AG04450 (cell line): ENCODE measurements at regions not wholly inside any gene's neighbourhood (a gene's known extent, or its start where the extent isn't known, plus 50 kb on each side); places are given as distances from the start of the nearest gene placed in this dataset.
A peak's percentile ranks its signal among the peaks of the same experiment; 100 is the strongest.

Experiments used
- CTCF ChIA-PET: fragments of 300-600, 350-600 bp; formaldehyde crosslinking; extraction: SDS; loops from one replicate; lab custom pipeline; 2022; ENCODE audit warnings: antibody characterized with exemption, inconsistent platforms; lab: Charles Lee
- POLR2A ChIA-PET: fragments of 350-600 bp; formaldehyde crosslinking; extraction: SDS; loops from one replicate; lab custom pipeline; 2021; ENCODE audit warnings: antibody characterized with exemption, inconsistent platforms; lab: Yijun Ruan, JAX
- DNase-seq: peaks from one replicate; pipeline ENCODE4 v3.0.0-alpha.2; 2011; ENCODE audit warnings: low read depth, low spot score
- H3K27ac ChIP-seq: one replicate; pipeline ENCODE4 v1.5.1; 2012; ENCODE audit warnings: low read depth, low read length, control low read depth
- H3K27me3 ChIP-seq: one replicate; pipeline ENCODE4 v1.6.0; 2012; ENCODE audit warnings: low read length; ENCODE audit not compliant: control insufficient read depth, insufficient read depth
- H3K4me3 ChIP-seq: 2 replicates; pipeline ENCODE4 v1.5.1; 2011; ENCODE audit warnings: mild to moderate bottlenecking, low read depth, low read length, control low read depth
- H3K9me3 ChIP-seq: 2 replicates; pipeline ENCODE4 v1.5.1; 2012; ENCODE audit warnings: low read length; ENCODE audit not compliant: control insufficient read depth, insufficient read depth
- TF ChIP-seq, protein P1 (sequence below): IDR thresholded peaks from 2 replicates; pipeline ENCODE4 v1.5.1; 2011; ENCODE audit warnings: low read depth, low read length, control low read depth, inconsistent platforms

DNA sequence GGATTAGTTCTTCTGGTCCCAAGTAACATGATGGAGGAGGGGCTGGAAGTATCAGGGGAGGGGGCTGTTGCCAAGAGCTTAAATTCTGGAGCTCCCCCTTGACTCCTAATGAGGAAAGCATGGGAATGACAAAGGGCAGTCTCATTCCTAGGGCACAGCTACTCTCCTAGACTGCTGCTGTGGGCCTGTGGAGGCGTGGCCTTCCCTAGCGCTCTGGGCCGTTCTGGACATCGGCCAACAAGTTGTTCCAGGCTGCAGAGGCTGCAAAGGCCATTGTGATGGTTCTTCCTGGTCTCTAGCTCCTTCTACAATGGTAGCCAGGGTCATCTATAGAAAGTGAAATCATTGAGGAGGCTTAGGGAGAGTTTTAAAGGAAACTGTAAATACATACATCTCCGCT, 916.6 kb downstream of the DIAPH3 start:
- Histone ChIP-seq H3K9me3 (no peaks in the 10 kb centered on the region), H3K4me3 (no peak overlapping the region), H3K27ac (no peak overlapping the region), H3K27me3 (no peaks in the 10 kb centered on the region)
- ChIA-PET POLR2A (no interaction called here), CTCF (no interaction called here)
- DNase-seq: no peak
- TF ChIP-seq, protein P1, sequence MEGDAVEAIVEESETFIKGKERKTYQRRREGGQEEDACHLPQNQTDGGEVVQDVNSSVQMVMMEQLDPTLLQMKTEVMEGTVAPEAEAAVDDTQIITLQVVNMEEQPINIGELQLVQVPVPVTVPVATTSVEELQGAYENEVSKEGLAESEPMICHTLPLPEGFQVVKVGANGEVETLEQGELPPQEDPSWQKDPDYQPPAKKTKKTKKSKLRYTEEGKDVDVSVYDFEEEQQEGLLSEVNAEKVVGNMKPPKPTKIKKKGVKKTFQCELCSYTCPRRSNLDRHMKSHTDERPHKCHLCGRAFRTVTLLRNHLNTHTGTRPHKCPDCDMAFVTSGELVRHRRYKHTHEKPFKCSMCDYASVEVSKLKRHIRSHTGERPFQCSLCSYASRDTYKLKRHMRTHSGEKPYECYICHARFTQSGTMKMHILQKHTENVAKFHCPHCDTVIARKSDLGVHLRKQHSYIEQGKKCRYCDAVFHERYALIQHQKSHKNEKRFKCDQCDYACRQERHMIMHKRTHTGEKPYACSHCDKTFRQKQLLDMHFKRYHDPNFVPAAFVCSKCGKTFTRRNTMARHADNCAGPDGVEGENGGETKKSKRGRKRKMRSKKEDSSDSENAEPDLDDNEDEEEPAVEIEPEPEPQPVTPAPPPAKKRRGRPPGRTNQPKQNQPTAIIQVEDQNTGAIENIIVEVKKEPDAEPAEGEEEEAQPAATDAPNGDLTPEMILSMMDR: no peak

DNA sequence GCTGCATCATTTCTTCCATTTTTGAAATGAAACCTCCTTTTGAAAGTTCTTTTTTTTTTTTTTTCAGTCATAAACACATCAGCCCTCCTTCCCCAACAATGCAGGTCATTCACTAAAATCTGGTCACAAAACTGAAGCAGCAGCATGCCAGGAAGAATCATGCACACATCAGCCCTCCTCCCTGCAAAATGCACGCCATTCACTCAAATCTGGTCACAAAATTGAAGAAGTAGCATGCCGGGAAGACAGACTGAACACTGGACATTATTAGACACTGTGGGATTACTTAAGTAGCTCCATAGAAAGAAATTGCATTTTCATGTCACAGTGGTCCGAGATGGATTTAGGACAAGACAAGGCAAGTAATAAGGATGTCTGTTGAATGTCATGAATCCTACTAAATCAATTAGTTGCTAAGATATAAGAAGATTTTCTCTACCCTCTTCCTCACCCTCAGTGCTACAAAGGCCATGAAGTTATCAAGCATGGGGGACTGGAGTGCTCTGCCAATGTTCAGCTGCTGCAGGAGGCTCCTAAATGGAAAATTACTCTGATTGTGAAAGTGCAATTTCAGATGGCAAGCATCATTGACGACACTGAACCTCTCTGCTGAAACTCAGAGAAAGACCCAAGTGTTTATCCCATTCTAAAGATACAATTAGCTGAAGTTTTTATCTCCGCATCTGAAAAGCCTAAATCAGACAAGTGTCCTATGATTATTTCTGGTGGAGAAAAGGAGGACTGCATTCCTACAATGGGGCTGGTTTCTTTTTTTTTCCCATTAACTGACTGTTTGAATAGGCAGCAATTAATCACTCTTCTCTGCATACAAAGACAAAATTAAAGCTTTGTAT, 913.2 kb downstream of the DIAPH3 start:
- no peaks in the 10 kb centered on the region for H3K27me3 ChIP-seq
- H3K9me3 ChIP-seq: no peaks in the 10 kb centered on the region
- TF ChIP-seq, protein P1: no peak
- CTCF ChIA-PET: no interaction called here
- no peak overlapping the region for H3K27ac ChIP-seq
- no peak for DNase-seq
- POLR2A ChIA-PET: no interaction called here
- H3K4me3 ChIP-seq: no peak overlapping the region

DNA sequence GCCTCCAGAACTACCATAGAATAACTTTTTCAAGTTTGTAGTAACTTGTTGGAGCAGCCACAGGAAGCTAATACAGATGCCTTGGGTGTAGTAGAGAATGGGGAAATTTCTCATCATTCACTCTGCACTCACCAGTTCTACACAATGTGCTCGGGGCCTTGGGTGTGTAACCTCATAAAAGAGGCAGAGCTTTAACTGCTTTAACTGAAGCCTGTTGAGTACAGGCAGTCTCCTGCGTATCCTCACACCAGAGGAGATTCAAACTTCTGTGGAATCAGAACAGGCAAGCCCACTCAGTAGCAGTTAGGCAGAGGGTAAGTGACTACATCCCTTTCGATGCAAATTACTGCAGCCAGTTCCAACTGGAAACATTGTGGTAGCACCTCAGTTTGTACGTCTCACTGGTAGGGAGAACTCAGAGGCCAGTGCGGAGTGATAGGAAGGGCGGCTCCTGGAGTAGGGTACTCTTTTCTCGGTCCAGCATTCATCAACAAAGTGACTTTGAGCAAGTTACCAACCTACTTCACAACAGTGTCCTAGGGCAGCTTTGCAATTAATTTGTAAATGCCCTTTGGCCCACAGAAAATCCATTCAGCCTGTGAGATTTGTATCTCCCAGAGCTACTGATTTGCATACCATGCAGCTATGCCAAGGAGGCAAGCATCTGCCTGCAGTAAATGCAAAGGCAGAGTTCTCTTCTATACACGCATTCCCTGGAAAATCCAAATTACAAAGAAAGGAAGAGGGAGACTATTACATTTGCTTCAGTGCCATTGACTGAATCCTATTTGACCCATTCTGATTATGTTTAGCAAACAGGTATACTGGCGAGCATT, 904.3 kb downstream of the DIAPH3 start:
- no peak overlapping the region for H3K4me3 ChIP-seq
- H3K9me3 ChIP-seq: no peaks in the 10 kb centered on the region
- POLR2A ChIA-PET: no interaction called here

DNA sequence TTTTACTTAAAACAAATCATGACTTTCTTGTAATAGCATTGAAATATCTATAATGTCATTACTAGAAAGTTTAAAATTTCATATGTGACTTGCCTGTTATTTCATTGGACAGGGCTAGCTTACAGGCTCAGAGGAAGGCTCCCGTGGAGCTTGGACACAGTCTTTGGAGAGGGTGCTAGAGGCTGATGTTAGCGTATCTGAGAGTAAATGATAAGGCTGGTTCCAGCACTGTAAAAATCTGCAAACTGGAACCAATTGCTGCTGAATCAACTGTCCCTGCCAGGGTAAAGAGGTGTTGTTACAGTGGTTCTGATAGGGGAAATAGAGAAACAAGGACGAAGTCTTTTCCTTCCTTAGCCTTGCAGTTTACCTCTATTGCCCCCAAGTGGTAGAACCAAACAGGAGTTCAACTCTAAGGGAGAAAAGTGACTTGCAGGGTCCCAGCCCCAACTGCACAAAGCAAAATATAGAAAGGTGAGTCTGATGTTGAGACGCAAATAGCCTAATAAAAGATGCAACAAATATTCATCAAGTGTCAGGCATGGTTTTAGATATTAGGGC, 901.7 kb downstream of the DIAPH3 start:
- Histone ChIP-seq H3K27me3 (no peaks in the 10 kb centered on the region), H3K4me3 (no peak overlapping the region), H3K9me3 (no peaks in the 10 kb centered on the region), H3K27ac (no peak overlapping the region)
- ChIA-PET POLR2A (no interaction called here), CTCF (interaction anchor here (0.5 to 1.3 kb wide), 9 partner anchors 11 to 641 kb away, joined by 3 to 5 read pairs (median 3); no protein-coding TSS in a partner anchor)
- TF ChIP-seq, protein P1: peak; percentile 51
- no peak for DNase-seq

More for the DNA sequence above, 904.3 kb downstream of the DIAPH3 start:
- Histone ChIP-seq H3K27me3 (no peaks in the 10 kb centered on the region), H3K27ac (no peak overlapping the region)
- CTCF ChIA-PET: no interaction called here
- no peak for DNase-seq
- TF ChIP-seq, protein P1: no peak
